NB4 (cell line): ENCODE measurements at regions not wholly inside any gene's neighbourhood (a gene's known extent, or its start where the extent isn't known, plus 50 kb on each side); places are given as distances from the start of the nearest gene placed in this dataset.

Experiments
- POLR2A ChIP-seq: IDR thresholded peaks from 2 replicates; pipeline ENCODE4 v1.6.1; 2011; ENCODE audit warnings: mild to moderate bottlenecking; ENCODE audit not compliant: insufficient read length; ENCODE audit errors: extremely low read depth
- TF ChIP-seq, protein P1 (sequence below): IDR thresholded peaks from one replicate; pipeline ENCODE4 v1.5.1; 2012; ENCODE audit warnings: low read depth, low read length
- TF ChIP-seq, protein P2 (sequence below): IDR thresholded peaks from 2 replicates; pipeline ENCODE4 v1.6.1; 2011; ENCODE audit warnings: low read depth, low read length

DNA sequence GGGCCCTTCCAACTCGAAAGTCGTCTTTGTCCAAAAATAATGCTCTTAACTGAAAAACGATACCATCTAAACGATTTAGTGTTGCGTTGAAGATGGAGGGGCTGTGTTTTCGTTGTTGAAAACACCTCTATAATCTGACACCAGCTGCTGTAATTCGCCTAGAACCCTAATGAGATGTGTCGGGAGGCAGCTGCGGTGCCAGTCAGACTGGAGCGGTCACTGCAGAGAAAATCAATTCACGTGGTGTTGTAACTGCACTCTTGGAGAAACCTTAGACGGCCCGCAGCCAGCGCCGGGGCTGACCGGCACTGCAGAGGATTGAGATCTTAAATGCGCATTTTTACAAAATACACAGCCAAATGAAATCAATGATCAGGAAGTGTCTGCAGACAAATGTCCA lies 339.1 kb downstream of the ZNF536 start:
- TF ChIP-seq, protein P1, sequence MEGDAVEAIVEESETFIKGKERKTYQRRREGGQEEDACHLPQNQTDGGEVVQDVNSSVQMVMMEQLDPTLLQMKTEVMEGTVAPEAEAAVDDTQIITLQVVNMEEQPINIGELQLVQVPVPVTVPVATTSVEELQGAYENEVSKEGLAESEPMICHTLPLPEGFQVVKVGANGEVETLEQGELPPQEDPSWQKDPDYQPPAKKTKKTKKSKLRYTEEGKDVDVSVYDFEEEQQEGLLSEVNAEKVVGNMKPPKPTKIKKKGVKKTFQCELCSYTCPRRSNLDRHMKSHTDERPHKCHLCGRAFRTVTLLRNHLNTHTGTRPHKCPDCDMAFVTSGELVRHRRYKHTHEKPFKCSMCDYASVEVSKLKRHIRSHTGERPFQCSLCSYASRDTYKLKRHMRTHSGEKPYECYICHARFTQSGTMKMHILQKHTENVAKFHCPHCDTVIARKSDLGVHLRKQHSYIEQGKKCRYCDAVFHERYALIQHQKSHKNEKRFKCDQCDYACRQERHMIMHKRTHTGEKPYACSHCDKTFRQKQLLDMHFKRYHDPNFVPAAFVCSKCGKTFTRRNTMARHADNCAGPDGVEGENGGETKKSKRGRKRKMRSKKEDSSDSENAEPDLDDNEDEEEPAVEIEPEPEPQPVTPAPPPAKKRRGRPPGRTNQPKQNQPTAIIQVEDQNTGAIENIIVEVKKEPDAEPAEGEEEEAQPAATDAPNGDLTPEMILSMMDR: no peak
- no peak for TF ChIP-seq POLR2A
- TF ChIP-seq, protein P2, sequence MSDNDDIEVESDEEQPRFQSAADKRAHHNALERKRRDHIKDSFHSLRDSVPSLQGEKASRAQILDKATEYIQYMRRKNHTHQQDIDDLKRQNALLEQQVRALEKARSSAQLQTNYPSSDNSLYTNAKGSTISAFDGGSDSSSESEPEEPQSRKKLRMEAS: no peak
